ENCODE measurements at regions not wholly inside any gene's neighbourhood (a gene's known extent, or its start where the extent isn't known, plus 50 kb on each side); places are given as distances from the start of the nearest gene placed in this dataset.
A peak's percentile ranks its signal among the peaks of the same experiment; 100 is the strongest.

GRCh38 chr1:218164111-218164929 lies 120.8 kb upstream of the RRP15 start:
- DNase-seq: peak; percentile 45

GRCh38 chr1:218164930-218165700 lies 120.0 kb upstream of the RRP15 start:
- peak; percentile 39 for DNase-seq

GRCh38 chr1:218165701-218166114 lies 119.4 kb upstream of the RRP15 start:
- no peak for DNase-seq

GRCh38 chr1:218166268-218166945 lies 118.7 kb upstream of the RRP15 start:
- no peak for DNase-seq

GRCh38 chr1:218171302-218171893 lies 113.7 kb upstream of the RRP15 start:
- DNase-seq: peak; percentile 55

GRCh38 chr1:218182455-218182854 lies 102.6 kb upstream of the RRP15 start:
- DNase-seq: no peak

GRCh38 chr1:218200979-218201378 lies 84.1 kb upstream of the RRP15 start:
- peak; percentile 5 for DNase-seq

GRCh38 chr1:218201601-218202000 lies 83.5 kb upstream of the RRP15 start:
- no peak for DNase-seq

- no peak for DNase-seq
Observed at GRCh38 chr1:218205721-218206120, 79.4 kb upstream of the RRP15 start.

- peak; percentile 50 for DNase-seq
Observed at GRCh38 chr1:218207194-218207593, 77.9 kb upstream of the RRP15 start.

- peak; percentile 92 for DNase-seq
Observed at GRCh38 chr1:218209351-218209861, 75.7 kb upstream of the RRP15 start.

- DNase-seq: peak; percentile 50
Observed at GRCh38 chr1:218211241-218211640, 73.9 kb upstream of the RRP15 start.

- no peak for DNase-seq
Observed at GRCh38 chr1:218217040-218217439, 68.1 kb upstream of the RRP15 start.

- no peak for DNase-seq
Observed at GRCh38 chr1:218219460-218219859, 65.6 kb upstream of the RRP15 start.

GRCh38 chr1:218224101-218224500 lies 61.0 kb upstream of the RRP15 start:
- DNase-seq: no peak

GRCh38 chr1:218226005-218226404 lies 59.1 kb upstream of the RRP15 start:
- no peak for DNase-seq

All from EL (cell line).